Naive thymus-derived CD8-positive, alpha-beta T cell (primary cell): ENCODE measurements at regions not wholly inside any gene's neighbourhood (a gene's known extent, or its start where the extent isn't known, plus 50 kb on each side); places are given as distances from the start of the nearest gene placed in this dataset.

Experiments used
- ATAC-seq, 2 donors: fragments of 150-1000 bp; cut with Tn5 transposase in 1 of 2; sonication (Bioruptor Pico), chemical (Tn5 transposase) in 1 of 2; 1 replicate in 1 of 2; 2 replicates in 1 of 2; pipeline ENCODE4 v1.10.0; 2021; ENCODE audit warnings: mild to moderate bottlenecking in 2 of 2, moderate library complexity in 2 of 2
- POLR2A ChIA-PET: fragments of 350-600 bp; sonication (Branson Sonifier 250); formaldehyde crosslinking; loops from one replicate; lab custom pipeline; 2021; ENCODE audit warnings: antibody characterized with exemption; lab: Charles Lee
- DNase-seq, 10 donors: peaks; one replicate each; pipeline versions ENCODE4 v3.0.0 to v3.0.0-alpha.2; 2020 to 2022
- H3K27ac Mint-ChIP-seq, 10 donors: one replicate each; pipeline ENCODE4 v1.8.0; 2020 to 2022; ENCODE audit warnings: mild to moderate bottlenecking in 10 of 10, mixed read lengths in 10 of 10, moderate library complexity in 4 of 10, inconsistent platforms in 1 of 10
- H3K27me3 Mint-ChIP-seq, 5 donors: one replicate each; pipeline ENCODE4 v1.8.0; 2021 to 2022; ENCODE audit warnings: mixed read lengths in 5 of 5
- H3K36me3 Mint-ChIP-seq, 3 donors: one replicate each; pipeline ENCODE4 v1.8.0; 2020 to 2022; ENCODE audit warnings: mixed read lengths in 3 of 3, mild to moderate bottlenecking in 2 of 3, inconsistent platforms in 1 of 3
- H3K4me1 Mint-ChIP-seq, 4 donors: one replicate each; pipeline ENCODE4 v1.8.0; 2021 to 2022; ENCODE audit warnings: mixed read lengths in 4 of 4
- H3K4me3 Mint-ChIP-seq, 10 donors: one replicate each; pipeline ENCODE4 v1.8.0; 2020 to 2022; ENCODE audit warnings: mild to moderate bottlenecking in 10 of 10, mixed read lengths in 10 of 10, moderate library complexity in 6 of 10, inconsistent platforms in 1 of 10
- H3K9me3 Mint-ChIP-seq, 9 donors: one replicate each; pipeline ENCODE4 v1.8.0; 2020 to 2022; ENCODE audit warnings: mixed read lengths in 9 of 9, mild to moderate bottlenecking in 3 of 9, inconsistent platforms in 1 of 9, moderate library complexity in 1 of 9

DNA sequence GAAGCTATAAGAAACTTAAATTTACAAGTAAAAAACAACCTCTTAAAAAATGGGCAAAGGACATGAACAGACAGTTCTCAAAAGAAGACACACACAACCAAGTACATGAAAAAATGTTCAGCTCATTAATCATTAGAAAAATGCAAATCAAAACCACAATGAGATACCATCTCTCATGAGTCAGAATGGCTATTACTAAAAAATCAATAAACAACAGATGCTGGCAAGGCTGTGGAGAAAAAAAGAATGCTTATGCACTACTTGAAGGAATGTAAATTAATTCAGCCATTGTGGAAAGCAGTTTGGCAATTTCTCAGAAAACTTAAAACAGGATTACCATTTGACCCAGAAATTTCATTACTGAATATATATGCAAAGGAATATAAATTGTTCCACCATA, 666.3 kb upstream of the GRIA3 start:
- H3K27ac Mint-ChIP-seq: no peak overlapping the region
- POLR2A ChIA-PET: no interaction called here
- H3K27me3 Mint-ChIP-seq: no peaks in the 10 kb centered on the region
- H3K36me3 Mint-ChIP-seq: no peaks in the 10 kb centered on the region
- no peak for ATAC-seq
- H3K4me3 Mint-ChIP-seq: no peak overlapping the region
- peaks cover 0 to 6% (median 0%) of the 10 kb centered on the region in 9 donors for H3K9me3 Mint-ChIP-seq
- H3K4me1 Mint-ChIP-seq: no peaks in the 10 kb centered on the region
- no peak for DNase-seq

DNA sequence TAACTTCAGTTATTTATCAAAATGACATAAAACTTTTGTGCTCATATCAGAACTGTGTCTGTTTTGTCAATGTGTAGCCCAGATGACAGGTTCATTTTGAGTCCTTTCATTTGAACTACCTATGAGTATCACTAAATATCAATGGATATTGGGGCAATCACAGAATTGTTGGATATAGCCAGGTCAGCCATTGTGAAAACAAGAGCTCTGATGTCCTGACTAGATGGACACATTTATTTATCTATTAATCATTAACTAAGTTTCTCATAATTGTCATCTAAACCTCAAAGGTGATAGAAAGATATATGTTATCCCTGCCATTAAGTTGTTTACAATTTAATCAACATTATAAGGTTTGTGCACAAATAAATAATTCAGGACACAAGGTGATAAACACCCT, 638.3 kb upstream of the GRIA3 start:
- Mint-ChIP-seq H3K27ac (no peak overlapping the region), H3K4me3 (no peak overlapping the region), H3K36me3 (no peaks in the 10 kb centered on the region), H3K9me3 (peaks cover 0 to 9% (median 0%) of the 10 kb centered on the region in 9 donors), H3K4me1 (no peaks in the 10 kb centered on the region), H3K27me3 (no peaks in the 10 kb centered on the region)
- DNase-seq: no peak
- ATAC-seq: no peak
- POLR2A ChIA-PET: no interaction called here

DNA sequence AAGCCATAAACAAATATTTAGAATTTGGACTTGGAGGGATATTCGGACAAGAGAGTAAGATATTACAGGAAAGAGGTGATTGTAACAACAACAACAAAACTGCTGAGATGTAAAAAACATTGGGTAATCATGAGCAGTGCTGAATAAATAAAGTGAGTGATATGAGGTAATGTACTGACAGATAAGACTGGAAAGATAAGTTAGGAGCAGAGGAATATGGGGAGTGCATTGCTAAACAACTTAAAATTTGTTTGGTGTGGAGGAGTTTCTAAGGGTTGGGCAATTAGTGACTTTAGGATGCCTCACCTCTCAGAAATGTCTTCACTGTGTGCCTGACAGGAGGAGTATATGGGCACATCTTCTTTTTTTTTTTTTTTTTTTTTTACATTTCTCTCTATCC, 637.8 kb upstream of the GRIA3 start:
- ATAC-seq: no peak
- H3K4me3 Mint-ChIP-seq: no peak overlapping the region
- POLR2A ChIA-PET: no interaction called here
- no peak for DNase-seq
- no peaks in the 10 kb centered on the region for H3K4me1 Mint-ChIP-seq
- H3K9me3 Mint-ChIP-seq: peaks cover 0 to 9% (median 0%) of the 10 kb centered on the region in 9 donors
- no peak overlapping the region for H3K27ac Mint-ChIP-seq
- no peaks in the 10 kb centered on the region for H3K36me3 Mint-ChIP-seq
- H3K27me3 Mint-ChIP-seq: no peaks in the 10 kb centered on the region

DNA sequence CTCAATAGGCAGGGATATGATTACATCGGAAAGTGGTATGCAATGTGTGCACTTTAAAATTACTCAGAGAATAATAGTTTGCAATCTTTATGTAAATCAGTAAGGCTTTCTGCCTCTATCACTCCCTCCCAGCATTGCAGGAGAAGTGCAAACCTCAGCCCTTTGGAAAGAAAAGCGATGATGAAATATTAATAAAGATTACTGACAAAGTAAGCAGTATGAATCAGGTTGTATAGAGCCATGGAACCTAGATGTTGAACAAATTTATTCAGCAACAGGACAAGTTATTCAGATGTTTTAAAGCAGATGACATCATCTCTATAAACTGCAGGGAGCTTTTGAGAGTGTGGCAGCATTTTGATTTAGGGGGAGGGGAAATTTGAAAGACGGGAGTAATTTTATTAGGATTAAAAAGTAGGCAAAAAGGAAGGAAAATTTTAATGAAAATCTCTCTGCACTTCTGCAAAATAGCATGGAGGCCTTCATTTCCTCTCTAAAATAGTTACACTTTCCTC, 631.7 kb upstream of the GRIA3 start:
- H3K4me1 Mint-ChIP-seq: no peaks in the 10 kb centered on the region
- peaks cover 0 to 4% (median 0%) of the 10 kb centered on the region in 3 donors for H3K36me3 Mint-ChIP-seq
- DNase-seq (no peak), ATAC-seq (no peak)
- no peak overlapping the region for H3K4me3 Mint-ChIP-seq
- POLR2A ChIA-PET: no interaction called here
- peaks cover 0 to 8% (median 2%) of the 10 kb centered on the region in 9 donors for H3K9me3 Mint-ChIP-seq
- no peak overlapping the region for H3K27ac Mint-ChIP-seq
- no peaks in the 10 kb centered on the region for H3K27me3 Mint-ChIP-seq

DNA sequence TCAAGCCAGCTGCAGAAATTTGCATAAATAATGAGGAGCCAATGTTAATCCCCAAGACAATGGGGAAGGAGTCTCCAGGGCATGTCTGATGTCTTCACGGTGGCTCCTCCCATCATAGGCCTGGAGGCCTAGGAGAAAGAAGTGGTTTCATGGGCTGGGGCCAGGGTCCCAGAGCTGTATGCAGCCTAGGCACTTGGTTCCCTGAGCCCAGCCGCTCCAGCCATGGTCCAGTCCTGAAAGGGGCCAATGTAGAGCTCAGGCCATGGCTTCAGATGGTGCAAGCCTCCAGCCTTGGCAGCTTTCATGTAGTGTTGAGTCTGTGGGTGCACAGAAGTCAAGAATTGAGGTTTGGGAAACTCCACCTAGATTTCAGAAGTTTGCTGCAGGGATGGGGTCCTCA, 628.2 kb upstream of the GRIA3 start:
- H3K4me3 Mint-ChIP-seq: no peak overlapping the region
- H3K27me3 Mint-ChIP-seq: no peaks in the 10 kb centered on the region
- H3K36me3 Mint-ChIP-seq: peaks cover 0 to 4% (median 0%) of the 10 kb centered on the region in 3 donors
- H3K27ac Mint-ChIP-seq: no peak overlapping the region
- no peak for ATAC-seq
- DNase-seq: no peak
- no peaks in the 10 kb centered on the region for H3K4me1 Mint-ChIP-seq
- POLR2A ChIA-PET: no interaction called here
- peaks cover 0 to 12% (median 3%) of the 10 kb centered on the region in 9 donors for H3K9me3 Mint-ChIP-seq

DNA sequence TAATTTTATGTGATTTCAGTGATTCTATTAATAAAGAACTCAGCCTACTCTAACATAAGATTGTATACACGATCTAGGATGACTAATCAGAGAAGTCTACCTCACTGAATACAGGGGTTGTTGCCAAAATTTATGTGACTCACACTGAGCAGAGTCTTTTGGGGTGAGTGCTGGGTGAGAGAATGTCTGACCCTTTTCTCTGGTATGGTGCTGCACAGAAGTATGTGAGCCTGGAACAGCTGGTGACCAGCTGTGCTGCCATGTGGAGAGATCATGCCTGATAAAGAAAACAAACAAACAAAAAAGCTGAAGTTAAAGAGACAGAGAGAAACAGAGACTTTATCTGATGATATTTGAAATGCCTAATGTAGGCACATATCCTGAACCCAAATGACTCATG, 618.1 kb upstream of the GRIA3 start:
- POLR2A ChIA-PET: no interaction called here
- H3K4me1 Mint-ChIP-seq: no peaks in the 10 kb centered on the region
- H3K27me3 Mint-ChIP-seq: no peaks in the 10 kb centered on the region
- no peak for ATAC-seq
- no peak overlapping the region for H3K27ac Mint-ChIP-seq
- H3K9me3 Mint-ChIP-seq: peaks cover 0 to 21% (median 1%) of the 10 kb centered on the region in 9 donors
- peaks cover 0 to 2% (median 0%) of the 10 kb centered on the region in 3 donors for H3K36me3 Mint-ChIP-seq
- no peak overlapping the region for H3K4me3 Mint-ChIP-seq
- DNase-seq: no peak

DNA sequence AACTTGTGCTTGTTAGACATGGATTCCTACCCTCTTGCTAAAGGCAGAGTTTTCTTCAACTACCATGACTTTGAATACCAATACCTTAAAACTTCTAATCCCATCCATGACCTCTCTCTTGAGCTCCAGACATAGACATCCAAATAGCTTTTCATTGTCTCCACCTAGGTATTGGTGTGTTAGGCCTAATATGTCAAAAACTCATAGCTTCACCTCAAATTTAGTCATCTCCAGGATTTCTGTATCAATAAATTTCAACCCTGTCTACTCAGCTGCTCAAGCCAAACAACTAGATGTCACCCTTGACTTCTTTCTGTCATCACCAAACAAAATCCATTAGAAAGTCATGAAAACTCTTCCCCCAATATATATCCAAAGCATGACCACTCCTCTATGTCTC, 617.7 kb upstream of the GRIA3 start:
- Mint-ChIP-seq H3K4me3 (no peak overlapping the region), H3K27ac (no peak overlapping the region), H3K9me3 (peaks cover 0 to 21% (median 2%) of the 10 kb centered on the region in 9 donors), H3K36me3 (peaks cover 0 to 4% (median 0%) of the 10 kb centered on the region in 3 donors), H3K27me3 (no peaks in the 10 kb centered on the region), H3K4me1 (no peaks in the 10 kb centered on the region)
- DNase-seq (no peak), ATAC-seq (no peak)
- POLR2A ChIA-PET: no interaction called here

DNA sequence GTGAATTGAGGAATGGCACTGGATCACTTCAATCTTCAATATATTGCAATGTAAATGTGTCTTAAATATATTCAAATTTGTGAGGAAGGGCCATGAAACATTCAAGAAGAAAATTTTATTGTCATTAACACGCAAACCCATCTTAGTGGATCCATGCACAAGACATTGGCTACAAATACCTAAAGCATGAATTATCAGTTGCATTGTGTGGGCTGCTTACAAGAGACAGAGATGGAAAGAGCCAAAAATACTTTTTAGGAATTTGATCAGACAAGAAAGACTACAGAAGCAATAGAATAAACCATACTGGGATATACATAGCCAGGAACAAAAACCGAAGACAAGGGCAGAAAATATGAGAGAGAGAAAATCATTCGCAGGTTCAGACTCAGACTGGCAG, 616.2 kb upstream of the GRIA3 start:
- H3K9me3 Mint-ChIP-seq: peaks cover 0 to 21% (median 6%) of the 10 kb centered on the region in 9 donors
- no peak for DNase-seq
- peaks cover 0 to 4% (median 0%) of the 10 kb centered on the region in 3 donors for H3K36me3 Mint-ChIP-seq
- no peaks in the 10 kb centered on the region for H3K27me3 Mint-ChIP-seq
- POLR2A ChIA-PET: no interaction called here
- H3K4me1 Mint-ChIP-seq: peaks cover 0 to 1% (median 0%) of the 10 kb centered on the region in 4 donors
- no peak for ATAC-seq
- H3K4me3 Mint-ChIP-seq: no peak overlapping the region
- no peak overlapping the region for H3K27ac Mint-ChIP-seq

DNA sequence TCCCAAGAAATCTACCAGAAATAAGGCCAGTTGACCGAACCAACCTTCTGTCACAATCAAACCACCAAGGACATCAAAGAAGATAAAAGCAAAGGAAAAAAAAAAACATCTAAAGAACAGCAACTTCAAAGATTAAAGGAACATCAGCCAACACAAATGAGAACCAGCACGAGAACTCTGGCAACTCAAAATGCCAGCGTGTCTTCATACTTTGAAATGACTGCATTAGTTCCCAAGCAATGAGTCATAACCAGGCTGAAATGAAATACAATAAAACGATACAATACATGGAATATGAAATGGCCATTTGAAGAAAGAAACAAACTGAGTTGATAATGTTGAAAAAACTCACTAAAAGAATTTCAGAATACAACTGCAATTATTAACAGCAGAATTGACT, 611.6 kb upstream of the GRIA3 start:
- Mint-ChIP-seq H3K9me3 (peaks cover 0 to 13% (median 3%) of the 10 kb centered on the region in 9 donors), H3K36me3 (peaks cover 0 to 4% (median 0%) of the 10 kb centered on the region in 3 donors), H3K4me1 (peaks cover 0 to 1% (median 0%) of the 10 kb centered on the region in 4 donors), H3K27ac (no peak overlapping the region), H3K27me3 (no peaks in the 10 kb centered on the region), H3K4me3 (no peak overlapping the region)
- ATAC-seq: no peak
- DNase-seq: no peak
- POLR2A ChIA-PET: no interaction called here

DNA sequence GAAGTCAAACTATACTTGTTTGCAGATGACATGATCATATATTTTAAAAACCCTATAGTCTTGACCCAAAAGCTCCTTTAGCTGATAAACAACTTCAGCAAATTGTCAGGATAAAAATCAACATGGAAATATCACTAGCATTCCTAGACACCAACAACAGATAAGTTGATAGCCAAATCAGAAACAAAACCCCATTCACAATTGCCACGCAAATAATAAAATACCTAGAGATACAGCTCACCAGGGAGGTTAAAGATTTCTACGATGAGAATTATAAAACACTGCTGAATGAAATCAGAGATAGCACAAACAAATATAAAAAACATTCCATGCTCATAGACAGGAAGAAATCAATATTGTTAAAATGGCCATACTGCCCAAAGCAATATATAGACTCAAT, 605.0 kb upstream of the GRIA3 start:
- H3K27ac Mint-ChIP-seq: no peak overlapping the region
- no peak overlapping the region for H3K4me3 Mint-ChIP-seq
- DNase-seq (no peak), ATAC-seq (no peak)
- no peaks in the 10 kb centered on the region for H3K27me3 Mint-ChIP-seq
- peaks cover 0 to 12% (median 1%) of the 10 kb centered on the region in 9 donors for H3K9me3 Mint-ChIP-seq
- no peaks in the 10 kb centered on the region for H3K4me1 Mint-ChIP-seq
- H3K36me3 Mint-ChIP-seq: no peaks in the 10 kb centered on the region
- POLR2A ChIA-PET: no interaction called here

DNA sequence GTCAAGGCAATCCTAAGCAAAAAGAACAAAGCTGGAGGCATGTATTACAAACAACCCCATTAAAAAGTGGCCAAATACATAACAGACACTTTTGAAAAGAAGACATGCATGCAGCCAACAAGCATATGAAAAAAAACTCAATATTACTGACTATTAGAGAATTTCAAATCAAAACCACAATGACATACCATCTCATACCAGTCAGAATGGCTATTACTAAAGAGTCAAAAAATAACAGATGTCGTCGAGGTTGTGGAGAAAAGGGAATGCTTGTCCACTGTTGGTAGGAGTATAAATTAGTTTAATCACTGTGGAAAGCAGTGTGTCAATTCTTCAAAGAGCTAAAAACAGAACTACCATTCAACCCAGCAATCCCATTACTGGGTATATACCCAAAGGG, 604.6 kb upstream of the GRIA3 start:
- H3K27me3 Mint-ChIP-seq: no peaks in the 10 kb centered on the region
- H3K4me1 Mint-ChIP-seq: no peaks in the 10 kb centered on the region
- no peak for DNase-seq
- H3K36me3 Mint-ChIP-seq: no peaks in the 10 kb centered on the region
- H3K4me3 Mint-ChIP-seq: no peak overlapping the region
- ATAC-seq: no peak
- no peak overlapping the region for H3K27ac Mint-ChIP-seq
- POLR2A ChIA-PET: no interaction called here
- H3K9me3 Mint-ChIP-seq: peaks cover 0 to 15% (median 1%) of the 10 kb centered on the region in 9 donors

DNA sequence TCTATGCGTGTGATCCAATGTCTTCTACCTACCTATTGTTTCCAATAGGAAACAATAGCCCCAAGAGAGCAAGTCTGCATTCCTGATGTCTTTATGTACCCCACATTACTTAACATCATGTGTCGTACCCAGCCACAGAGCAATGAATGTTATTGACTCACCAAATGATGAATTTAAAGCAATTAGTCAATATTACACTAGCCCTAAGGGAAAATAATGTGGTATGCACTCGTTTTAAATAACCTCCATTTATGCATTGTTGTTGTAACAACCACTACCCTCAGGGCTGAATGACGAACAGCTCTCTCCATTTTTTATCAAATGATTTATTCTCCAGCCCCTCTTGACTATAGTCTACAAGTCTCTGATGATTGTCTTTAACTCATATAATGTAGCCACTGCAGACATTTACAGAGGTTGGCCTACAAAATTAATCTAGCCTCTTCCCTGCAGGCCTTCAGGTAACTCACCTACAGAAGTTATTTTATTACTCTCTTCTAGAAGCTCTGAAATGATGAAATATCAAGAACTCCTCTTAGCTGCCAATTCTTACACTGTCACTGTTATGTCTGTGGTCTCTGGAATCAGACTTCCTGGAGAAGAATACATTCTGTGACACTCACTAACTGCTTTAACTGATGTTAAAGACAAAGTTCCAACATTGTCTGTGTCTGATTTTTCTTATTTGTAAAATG, 601.7 kb upstream of the GRIA3 start:
- Mint-ChIP-seq H3K27ac (no peak overlapping the region), H3K9me3 (peaks cover 0 to 12% (median 1%) of the 10 kb centered on the region in 9 donors), H3K36me3 (no peaks in the 10 kb centered on the region), H3K4me1 (no peaks in the 10 kb centered on the region), H3K27me3 (no peaks in the 10 kb centered on the region), H3K4me3 (no peak overlapping the region)
- DNase-seq (no peak), ATAC-seq (no peak)
- POLR2A ChIA-PET: no interaction called here

DNA sequence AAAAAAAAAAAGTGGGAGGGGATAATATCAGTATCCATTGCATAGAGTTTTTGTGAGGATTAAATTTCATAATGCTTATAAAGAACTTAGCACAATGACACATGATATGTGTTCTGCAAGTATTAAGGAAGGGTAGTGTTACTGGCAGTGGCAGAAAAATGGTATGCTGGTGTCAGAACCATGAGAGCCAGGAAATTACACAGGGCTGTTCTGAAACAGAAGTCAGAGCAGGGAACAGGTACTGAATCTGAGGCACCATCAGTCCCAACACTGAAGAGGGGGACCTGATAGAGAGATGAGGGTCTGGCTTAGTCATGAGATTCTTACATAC, 601.1 kb upstream of the GRIA3 start:
- DNase-seq (no peak), ATAC-seq (no peak)
- H3K27ac Mint-ChIP-seq: no peak overlapping the region
- H3K36me3 Mint-ChIP-seq: no peaks in the 10 kb centered on the region
- H3K27me3 Mint-ChIP-seq: no peaks in the 10 kb centered on the region
- no peak overlapping the region for H3K4me3 Mint-ChIP-seq
- H3K9me3 Mint-ChIP-seq: peaks cover 0 to 12% (median 1%) of the 10 kb centered on the region in 9 donors
- H3K4me1 Mint-ChIP-seq: no peaks in the 10 kb centered on the region
- POLR2A ChIA-PET: no interaction called here

DNA sequence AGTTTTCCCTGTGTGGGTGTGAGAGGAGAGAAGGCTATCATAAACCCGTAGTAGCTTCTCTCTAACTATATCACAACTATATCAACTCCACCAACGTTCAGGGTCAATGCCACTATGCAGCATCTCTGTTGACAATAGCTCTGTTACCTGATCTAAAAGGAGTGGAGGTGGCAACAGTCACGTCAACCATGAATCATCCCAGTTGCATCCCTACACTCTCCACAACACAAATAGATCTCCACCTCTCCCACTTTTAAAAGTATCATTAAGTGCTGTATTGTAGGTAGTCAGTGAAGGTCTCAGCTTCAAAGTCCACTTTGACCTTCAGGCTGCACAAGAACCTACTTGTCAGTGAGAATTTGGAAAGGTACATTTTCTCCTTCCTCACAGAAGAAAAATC, 600.5 kb upstream of the GRIA3 start:
- no peak for ATAC-seq
- Mint-ChIP-seq H3K4me1 (no peaks in the 10 kb centered on the region), H3K9me3 (peaks cover 0 to 12% (median 1%) of the 10 kb centered on the region in 9 donors)

More for the DNA sequence above, 600.5 kb upstream of the GRIA3 start:
- Mint-ChIP-seq H3K27me3 (no peaks in the 10 kb centered on the region), H3K36me3 (no peaks in the 10 kb centered on the region), H3K27ac (no peak overlapping the region), H3K4me3 (no peak overlapping the region)
- DNase-seq: no peak
- POLR2A ChIA-PET: no interaction called here
